ENCODE measurements at regions not wholly inside any gene's neighbourhood (a gene's known extent, or its start where the extent isn't known, plus 50 kb on each side); places are given as distances from the start of the nearest gene placed in this dataset.

GRCh38 chr1:219086956-219087469 lies 86.7 kb upstream of the LYPLAL1 start:
- peak; percentile 63 for DNase-seq (ENCODE audit: low read depth)
- no peak for TF ChIP-seq CTCF (IDR thresholded peaks at IDR 0.05; ENCODE audit: low read depth, low read length)
- peak; percentile 13; the same call in 1 of the 2 replicates for TF ChIP-seq MYC (IDR thresholded peaks at IDR 0.05; ENCODE audit: low read depth, low read length)
- no peak for TF ChIP-seq POLR2A (IDR thresholded peaks at IDR 0.05; ENCODE audit: extremely low read depth, insufficient read length)
- no peak for TF ChIP-seq MAX (IDR thresholded peaks at IDR 0.05; ENCODE audit: low read depth, low read length)
- H3K4me3 ChIP-seq (ENCODE audit: low read depth, low read length), result no peak overlapping the region

GRCh38 chr1:219088778-219089557 lies 84.7 kb upstream of the LYPLAL1 start:
- TF ChIP-seq MAX (IDR thresholded peaks at IDR 0.05; ENCODE audit: low read depth, low read length), result peak; percentile 75; the same call in 1 of the 2 replicates
- no peak for TF ChIP-seq CTCF (IDR thresholded peaks at IDR 0.05; ENCODE audit: low read depth, low read length)
- TF ChIP-seq POLR2A (IDR thresholded peaks at IDR 0.05; ENCODE audit: extremely low read depth, insufficient read length), result peak; percentile 29
- TF ChIP-seq MYC (IDR thresholded peaks at IDR 0.05; ENCODE audit: low read depth, low read length), result peak; percentile 69; the same call in 1 of the 2 replicates
- DNase-seq (ENCODE audit: low read depth), result peak; percentile 99
- H3K4me3 ChIP-seq (ENCODE audit: low read depth, low read length), result peak overlapping the region; percentile 21

- no peak for TF ChIP-seq MAX (IDR thresholded peaks at IDR 0.05; ENCODE audit: low read depth, low read length)
- no peak for TF ChIP-seq MYC (IDR thresholded peaks at IDR 0.05; ENCODE audit: low read depth, low read length)
- TF ChIP-seq CTCF (IDR thresholded peaks at IDR 0.05; ENCODE audit: low read depth, low read length), result no peak
- no peak for TF ChIP-seq POLR2A (IDR thresholded peaks at IDR 0.05; ENCODE audit: extremely low read depth, insufficient read length)
- peak; percentile 58 for DNase-seq (ENCODE audit: low read depth)
- no peak overlapping the region for H3K4me3 ChIP-seq (ENCODE audit: low read depth, low read length)
These were observed 83.1 kb upstream of the LYPLAL1 start for GRCh38 chr1:219090607-219091006.

- H3K4me3 ChIP-seq (ENCODE audit: low read depth, low read length), result no peak overlapping the region
- DNase-seq (ENCODE audit: low read depth), result no peak
- TF ChIP-seq MYC (IDR thresholded peaks at IDR 0.05; ENCODE audit: low read depth, low read length) (no peak), POLR2A (IDR thresholded peaks at IDR 0.05; ENCODE audit: extremely low read depth, insufficient read length) (no peak), MAX (IDR thresholded peaks at IDR 0.05; ENCODE audit: low read depth, low read length) (no peak), CTCF (IDR thresholded peaks at IDR 0.05; ENCODE audit: low read depth, low read length) (no peak)
These were observed 81.5 kb upstream of the LYPLAL1 start for GRCh38 chr1:219092206-219092605.

GRCh38 chr1:219099307-219099706 lies 74.4 kb upstream of the LYPLAL1 start:
- DNase-seq (ENCODE audit: low read depth), result no peak
- TF ChIP-seq MYC (IDR thresholded peaks at IDR 0.05; ENCODE audit: low read depth, low read length) (no peak), CTCF (IDR thresholded peaks at IDR 0.05; ENCODE audit: low read depth, low read length) (no peak), POLR2A (IDR thresholded peaks at IDR 0.05; ENCODE audit: extremely low read depth, insufficient read length) (no peak), MAX (IDR thresholded peaks at IDR 0.05; ENCODE audit: low read depth, low read length) (no peak)
- no peak overlapping the region for H3K4me3 ChIP-seq (ENCODE audit: low read depth, low read length)

Data from NB4 (cell line).